ENCODE measurements at regions not wholly inside any gene's neighbourhood (a gene's known extent, or its start where the extent isn't known, plus 50 kb on each side); places are given as distances from the start of the nearest gene placed in this dataset.
"Not testable (repeated sequence)": the region's sequence is repeated elsewhere in the genome, so short reads cannot be mapped to it uniquely, and the experiment has no call there.

DNA sequence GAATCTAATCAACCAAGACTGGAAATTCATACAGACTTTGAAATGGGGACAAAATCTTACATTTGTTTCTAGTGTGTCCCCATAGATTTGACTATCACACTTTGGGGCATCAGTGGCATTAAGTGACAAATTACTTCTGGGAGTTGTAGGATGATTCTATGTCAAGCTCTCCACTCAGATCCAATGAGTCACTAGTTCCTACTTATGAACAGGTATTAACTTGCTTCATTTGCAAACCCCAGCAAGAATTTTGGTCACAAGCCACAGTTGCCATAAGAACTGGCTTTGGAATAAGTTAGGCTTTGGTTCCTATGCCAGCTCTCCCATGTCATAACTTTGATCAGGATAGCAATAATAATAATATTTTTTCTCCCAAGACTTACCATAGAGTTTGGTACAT, 77.6 kb upstream of the PTPRK start:
- no peak for DNase-seq (ENCODE audit: low read depth)
- no peak for TF ChIP-seq CTCF (IDR thresholded peaks at IDR 0.05; ENCODE audit: control insufficient read depth, extremely low read depth, insufficient read depth)
- H3K4me3 ChIP-seq (ENCODE audit: low read depth, low read length), result no peak overlapping the region

GRCh38 chr6:128597004-128597403, 76.6 kb upstream of the PTPRK start:
- TF ChIP-seq CTCF (IDR thresholded peaks at IDR 0.05; ENCODE audit: control insufficient read depth, extremely low read depth, insufficient read depth), result no peak
- H3K4me3 ChIP-seq (ENCODE audit: low read depth, low read length), result no peak overlapping the region
- DNase-seq (ENCODE audit: low read depth), result no peak

- no peak overlapping the region for H3K4me3 ChIP-seq (ENCODE audit: low read depth, low read length)
- no peak for TF ChIP-seq CTCF (IDR thresholded peaks at IDR 0.05; ENCODE audit: control insufficient read depth, extremely low read depth, insufficient read depth)
- no peak for DNase-seq (ENCODE audit: low read depth)
Observed at GRCh38 chr6:128595544-128595943, 75.1 kb upstream of the PTPRK start.

- H3K4me3 ChIP-seq (ENCODE audit: low read depth, low read length), result no peak overlapping the region
- TF ChIP-seq CTCF (IDR thresholded peaks at IDR 0.05; ENCODE audit: control insufficient read depth, extremely low read depth, insufficient read depth), result no peak
- DNase-seq (ENCODE audit: low read depth), result no peak
Observed at GRCh38 chr6:128586095-128586494, 65.7 kb upstream of the PTPRK start.

- H3K4me3 ChIP-seq (ENCODE audit: low read depth, low read length), result no peak overlapping the region
- TF ChIP-seq CTCF (IDR thresholded peaks at IDR 0.05; ENCODE audit: control insufficient read depth, extremely low read depth, insufficient read depth), result no peak
- no peak for DNase-seq (ENCODE audit: low read depth)
Observed at GRCh38 chr6:128580224-128581110, 60.1 kb upstream of the PTPRK start.

GRCh38 chr6:128575254-128575653, 54.9 kb upstream of the PTPRK start:
- not testable (repeated sequence) for DNase-seq (ENCODE audit: low read depth); H3K4me3 ChIP-seq (ENCODE audit: low read depth, low read length)

GRCh38 chr6:128574402-128574801, 54.0 kb upstream of the PTPRK start:
- no peak overlapping the region for H3K4me3 ChIP-seq (ENCODE audit: low read depth, low read length)
- DNase-seq (ENCODE audit: low read depth), result no peak
- TF ChIP-seq CTCF (IDR thresholded peaks at IDR 0.05; ENCODE audit: control insufficient read depth, extremely low read depth, insufficient read depth), result no peak
